WTC11 (cell line): ENCODE measurements at regions not wholly inside any gene's neighbourhood (a gene's known extent, or its start where the extent isn't known, plus 50 kb on each side); places are given as distances from the start of the nearest gene placed in this dataset.

Source experiments
- ATF1 ChIP-seq: sonication (generic); formaldehyde crosslinking; IDR thresholded peaks from 2 replicates; pipeline ENCODE4 v1.8.1; 2023; ENCODE audit warnings: mild to moderate bottlenecking, moderate library complexity, missing genetic modification reagents
- SP1 ChIP-seq: sonication (generic); formaldehyde crosslinking; conservative IDR thresholded peaks from 2 replicates; pipeline ENCODE4 v1.8.1; 2022; ENCODE audit warnings: missing genetic modification reagents
- TF ChIP-seq, protein P1 (sequence below): fragments of 200-600 bp; IDR thresholded peaks from 2 replicates; pipeline ENCODE4 v1.8.0; 2022; ENCODE audit warnings: antibody characterized with exemption
- TF ChIP-seq, protein P2 (sequence below): sonication (generic); formaldehyde crosslinking; IDR thresholded peaks from 2 replicates; pipeline ENCODE4 v1.8.1; 2022; ENCODE audit warnings: mild to moderate bottlenecking, missing genetic modification reagents, moderate library complexity, borderline replicate concordance

DNA sequence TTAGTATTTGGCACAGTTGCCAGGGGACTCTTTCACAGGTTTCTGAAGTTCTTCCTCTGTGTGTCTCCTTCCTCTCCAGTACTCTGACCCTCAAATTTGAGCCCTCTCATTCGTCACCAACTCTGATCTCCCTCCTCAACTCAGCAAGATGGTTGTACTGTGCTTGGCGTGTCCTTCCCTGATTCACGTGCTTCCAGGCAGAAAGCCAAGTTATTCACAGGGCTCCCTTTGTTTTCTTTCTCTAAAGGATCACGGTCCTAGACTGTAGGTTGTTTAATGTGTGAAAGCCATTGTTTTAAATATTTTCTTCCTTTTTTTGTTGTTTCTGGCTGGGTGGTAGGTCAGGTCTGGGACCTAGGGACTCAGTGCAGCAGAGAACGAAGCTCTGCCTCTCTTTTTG is 142.9 kb downstream of the DMAC1 start:
- TF ChIP-seq, protein P1, sequence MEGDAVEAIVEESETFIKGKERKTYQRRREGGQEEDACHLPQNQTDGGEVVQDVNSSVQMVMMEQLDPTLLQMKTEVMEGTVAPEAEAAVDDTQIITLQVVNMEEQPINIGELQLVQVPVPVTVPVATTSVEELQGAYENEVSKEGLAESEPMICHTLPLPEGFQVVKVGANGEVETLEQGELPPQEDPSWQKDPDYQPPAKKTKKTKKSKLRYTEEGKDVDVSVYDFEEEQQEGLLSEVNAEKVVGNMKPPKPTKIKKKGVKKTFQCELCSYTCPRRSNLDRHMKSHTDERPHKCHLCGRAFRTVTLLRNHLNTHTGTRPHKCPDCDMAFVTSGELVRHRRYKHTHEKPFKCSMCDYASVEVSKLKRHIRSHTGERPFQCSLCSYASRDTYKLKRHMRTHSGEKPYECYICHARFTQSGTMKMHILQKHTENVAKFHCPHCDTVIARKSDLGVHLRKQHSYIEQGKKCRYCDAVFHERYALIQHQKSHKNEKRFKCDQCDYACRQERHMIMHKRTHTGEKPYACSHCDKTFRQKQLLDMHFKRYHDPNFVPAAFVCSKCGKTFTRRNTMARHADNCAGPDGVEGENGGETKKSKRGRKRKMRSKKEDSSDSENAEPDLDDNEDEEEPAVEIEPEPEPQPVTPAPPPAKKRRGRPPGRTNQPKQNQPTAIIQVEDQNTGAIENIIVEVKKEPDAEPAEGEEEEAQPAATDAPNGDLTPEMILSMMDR, result no peak
- no peak for TF ChIP-seq SP1 (CRISPR knock-in tag)
- TF ChIP-seq, protein P2, sequence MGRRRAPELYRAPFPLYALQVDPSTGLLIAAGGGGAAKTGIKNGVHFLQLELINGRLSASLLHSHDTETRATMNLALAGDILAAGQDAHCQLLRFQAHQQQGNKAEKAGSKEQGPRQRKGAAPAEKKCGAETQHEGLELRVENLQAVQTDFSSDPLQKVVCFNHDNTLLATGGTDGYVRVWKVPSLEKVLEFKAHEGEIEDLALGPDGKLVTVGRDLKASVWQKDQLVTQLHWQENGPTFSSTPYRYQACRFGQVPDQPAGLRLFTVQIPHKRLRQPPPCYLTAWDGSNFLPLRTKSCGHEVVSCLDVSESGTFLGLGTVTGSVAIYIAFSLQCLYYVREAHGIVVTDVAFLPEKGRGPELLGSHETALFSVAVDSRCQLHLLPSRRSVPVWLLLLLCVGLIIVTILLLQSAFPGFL (CRISPR knock-in tag), result no peak
- no peak for TF ChIP-seq ATF1 (CRISPR knock-in tag)
